ENCODE measurements at regions not wholly inside any gene's neighbourhood (a gene's known extent, or its start where the extent isn't known, plus 50 kb on each side); places are given as distances from the start of the nearest gene placed in this dataset.

DNA sequence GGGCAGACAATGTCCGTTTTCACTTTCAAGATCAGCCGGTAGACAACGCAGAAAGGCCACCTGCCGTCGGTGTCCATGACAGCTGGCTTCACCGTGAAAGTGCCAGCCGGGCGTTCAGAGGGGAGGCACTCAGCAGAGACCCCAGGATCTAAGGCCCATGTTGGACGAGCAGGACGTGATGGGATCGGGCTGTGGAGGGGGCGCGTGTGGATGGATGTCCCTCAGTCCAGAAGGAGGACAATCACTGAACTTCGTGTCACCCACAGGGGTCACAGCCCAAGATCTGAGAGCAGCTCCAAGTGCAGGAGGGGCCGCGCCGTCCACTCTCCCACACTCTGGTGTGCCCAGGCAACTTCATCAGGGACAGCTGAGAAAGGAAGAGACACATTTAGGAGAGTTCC, 164.4 kb downstream of the BRD1 start (continued):
- TF ChIP-seq, protein P1, sequence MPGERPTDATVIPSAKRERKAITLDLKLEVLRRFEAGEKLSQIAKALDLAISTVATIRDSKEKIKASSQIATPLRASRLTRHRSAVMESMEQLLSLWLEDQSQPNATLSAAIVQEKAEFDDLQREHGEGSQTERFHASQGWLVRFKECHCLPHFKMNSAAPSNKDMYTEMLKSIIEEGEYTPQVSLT (CRISPR knock-in tag; IDR thresholded peaks at IDR 0.05; ENCODE audit: borderline replicate concordance, low read depth): no peak
- no peak for TF ChIP-seq ERF (CRISPR knock-in tag; IDR thresholded peaks at IDR 0.05)
- TF ChIP-seq PCBP1 (IDR thresholded peaks at IDR 0.05; ENCODE audit: borderline replicate concordance, low read depth, low read length): no peak
- no peak for TF ChIP-seq TMF1 (CRISPR knock-in tag; IDR thresholded peaks at IDR 0.05; ENCODE audit: low read depth)
- no peak for TF ChIP-seq ATM (IDR thresholded peaks at IDR 0.05; ENCODE audit: borderline replicate concordance)
- TF ChIP-seq, protein P2, sequence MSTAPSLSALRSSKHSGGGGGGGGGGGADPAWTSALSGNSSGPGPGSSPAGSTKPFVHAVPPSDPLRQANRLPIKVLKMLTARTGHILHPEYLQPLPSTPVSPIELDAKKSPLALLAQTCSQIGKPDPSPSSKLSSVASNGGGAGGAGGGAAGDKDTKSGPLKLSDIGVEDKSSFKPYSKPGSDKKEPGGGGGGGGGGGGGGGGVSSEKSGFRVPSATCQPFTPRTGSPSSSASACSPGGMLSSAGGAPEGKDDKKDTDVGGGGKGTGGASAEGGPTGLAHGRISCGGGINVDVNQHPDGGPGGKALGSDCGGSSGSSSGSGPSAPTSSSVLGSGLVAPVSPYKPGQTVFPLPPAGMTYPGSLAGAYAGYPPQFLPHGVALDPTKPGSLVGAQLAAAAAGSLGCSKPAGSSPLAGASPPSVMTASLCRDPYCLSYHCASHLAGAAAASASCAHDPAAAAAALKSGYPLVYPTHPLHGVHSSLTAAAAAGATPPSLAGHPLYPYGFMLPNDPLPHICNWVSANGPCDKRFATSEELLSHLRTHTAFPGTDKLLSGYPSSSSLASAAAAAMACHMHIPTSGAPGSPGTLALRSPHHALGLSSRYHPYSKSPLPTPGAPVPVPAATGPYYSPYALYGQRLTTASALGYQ (CRISPR knock-in tag; IDR thresholded peaks at IDR 0.05): no peak
- TF ChIP-seq GABPA (IDR thresholded peaks at IDR 0.05; ENCODE audit: low read depth, low read length): no peak
- no peak for TF ChIP-seq GABPA (CRISPR knock-in tag; IDR thresholded peaks at IDR 0.05; ENCODE audit: low read depth)

DNA sequence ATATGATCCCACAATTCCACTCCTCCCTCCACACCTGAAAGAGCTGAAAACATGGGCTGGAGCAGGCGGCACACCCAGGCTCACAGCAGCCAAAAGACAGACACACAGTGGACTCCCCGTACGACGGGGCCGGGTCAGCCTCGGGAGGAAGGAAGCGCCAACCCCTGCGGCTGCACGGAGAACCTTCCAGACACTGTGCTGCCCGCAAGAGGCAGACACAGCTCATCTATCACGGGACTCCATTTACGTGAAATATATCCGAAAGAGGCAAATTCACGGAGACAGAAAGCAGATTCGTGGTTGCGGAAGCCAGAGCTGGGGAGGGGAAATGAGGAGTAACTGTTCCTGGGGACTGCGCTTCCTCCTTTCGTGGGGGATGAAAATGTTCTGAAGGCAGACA, 165.0 kb downstream of the BRD1 start:
- CTCF ChIA-PET (ENCODE audit: low intra/inter-chr PET ratio, low total read pairs): no interaction called here
- no peak for FAIRE-seq
- in situ Hi-C loops (cut with HindIII; ENCODE audit: extremely low pct_ligation_motif_present, low pct_unique_long_range_greater_than_20kb): no loop called here

More for the DNA sequence above, 165.0 kb downstream of the BRD1 start:
- POLR2A ChIA-PET: no interaction called here
- Histone ChIP-seq H3K4me1 (ENCODE audit: insufficient read depth, low read length) (no peaks in the 10 kb centered on the region), H3K27me3 (ENCODE audit: control insufficient read depth in 1 of 2, insufficient read depth in 2 of 2, low read length in 2 of 2) (peaks cover 19 to 79% of the 10 kb centered on the region in 2 experiments), H4K20me1 (ENCODE audit: insufficient read depth, low read length) (no peaks in the 10 kb centered on the region), H3K9me3 (ENCODE audit: low read length) (no peaks in the 10 kb centered on the region), H3K36me3 (replicated peaks in 1 of 2; ENCODE audit: control insufficient read depth in 1 of 2, insufficient read depth in 2 of 2, low read length in 2 of 2) (no peaks in the 10 kb centered on the region), H3K27ac (ENCODE audit: extremely low read length, insufficient read depth, low read length) (no peak overlapping the region), H2AFZ (ENCODE audit: low read length) (no peak overlapping the region), H3K4me3 (replicated peaks in 1 of 3; ENCODE audit: insufficient read depth in 1 of 3, low read depth in 2 of 3, low read length in 3 of 3) (no peak overlapping the region), H3K4me2 (ENCODE audit: low read depth, low read length) (no peak overlapping the region), H3K9ac (ENCODE audit: insufficient read depth, low read depth, low read length) (no peak overlapping the region), H3K79me2 (ENCODE audit: insufficient read depth, low read length) (no peaks in the 10 kb centered on the region)
- DNase-seq (ENCODE audit: low spot score): no peak
- 38% methylated on average over 13 of the region's 18 CpGs for WGBS (ENCODE audit: low lambda C conversion rate)
- ATAC-seq: no peak
- BruUV-seq (replicated peaks): no TSS peak
- intact Hi-C loops (cut with micrococcal nuclease; ENCODE audit: unreplicated experiment): no loop called here
- TF ChIP-seq STAG1 (CRISPR knock-in tag; IDR thresholded peaks at IDR 0.05) (no peak), MATR3 (CRISPR knock-in tag; IDR thresholded peaks at IDR 0.05) (no peak), ZNF33B (CRISPR knock-in tag; IDR thresholded peaks at IDR 0.05) (no peak), ZNF83 (CRISPR knock-in tag; IDR thresholded peaks at IDR 0.05; ENCODE audit: borderline replicate concordance) (no peak)
- TF ChIP-seq, protein P3, sequence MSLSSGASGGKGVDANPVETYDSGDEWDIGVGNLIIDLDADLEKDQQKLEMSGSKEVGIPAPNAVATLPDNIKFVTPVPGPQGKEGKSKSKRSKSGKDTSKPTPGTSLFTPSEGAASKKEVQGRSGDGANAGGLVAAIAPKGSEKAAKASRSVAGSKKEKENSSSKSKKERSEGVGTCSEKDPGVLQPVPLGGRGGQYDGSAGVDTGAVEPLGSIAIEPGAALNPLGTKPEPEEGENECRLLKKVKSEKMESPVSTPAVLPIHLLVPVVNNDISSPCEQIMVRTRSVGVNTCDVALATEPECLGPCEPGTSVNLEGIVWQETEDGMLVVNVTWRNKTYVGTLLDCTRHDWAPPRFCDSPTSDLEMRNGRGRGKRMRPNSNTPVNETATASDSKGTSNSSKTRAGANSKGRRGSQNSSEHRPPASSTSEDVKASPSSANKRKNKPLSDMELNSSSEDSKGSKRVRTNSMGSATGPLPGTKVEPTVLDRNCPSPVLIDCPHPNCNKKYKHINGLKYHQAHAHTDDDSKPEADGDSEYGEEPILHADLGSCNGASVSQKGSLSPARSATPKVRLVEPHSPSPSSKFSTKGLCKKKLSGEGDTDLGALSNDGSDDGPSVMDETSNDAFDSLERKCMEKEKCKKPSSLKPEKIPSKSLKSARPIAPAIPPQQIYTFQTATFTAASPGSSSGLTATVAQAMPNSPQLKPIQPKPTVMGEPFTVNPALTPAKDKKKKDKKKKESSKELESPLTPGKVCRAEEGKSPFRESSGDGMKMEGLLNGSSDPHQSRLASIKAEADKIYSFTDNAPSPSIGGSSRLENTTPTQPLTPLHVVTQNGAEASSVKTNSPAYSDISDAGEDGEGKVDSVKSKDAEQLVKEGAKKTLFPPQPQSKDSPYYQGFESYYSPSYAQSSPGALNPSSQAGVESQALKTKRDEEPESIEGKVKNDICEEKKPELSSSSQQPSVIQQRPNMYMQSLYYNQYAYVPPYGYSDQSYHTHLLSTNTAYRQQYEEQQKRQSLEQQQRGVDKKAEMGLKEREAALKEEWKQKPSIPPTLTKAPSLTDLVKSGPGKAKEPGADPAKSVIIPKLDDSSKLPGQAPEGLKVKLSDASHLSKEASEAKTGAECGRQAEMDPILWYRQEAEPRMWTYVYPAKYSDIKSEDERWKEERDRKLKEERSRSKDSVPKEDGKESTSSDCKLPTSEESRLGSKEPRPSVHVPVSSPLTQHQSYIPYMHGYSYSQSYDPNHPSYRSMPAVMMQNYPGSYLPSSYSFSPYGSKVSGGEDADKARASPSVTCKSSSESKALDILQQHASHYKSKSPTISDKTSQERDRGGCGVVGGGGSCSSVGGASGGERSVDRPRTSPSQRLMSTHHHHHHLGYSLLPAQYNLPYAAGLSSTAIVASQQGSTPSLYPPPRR (CRISPR knock-in tag; IDR thresholded peaks at IDR 0.05; ENCODE audit: borderline replicate concordance): no peak
- TF ChIP-seq, protein P4, sequence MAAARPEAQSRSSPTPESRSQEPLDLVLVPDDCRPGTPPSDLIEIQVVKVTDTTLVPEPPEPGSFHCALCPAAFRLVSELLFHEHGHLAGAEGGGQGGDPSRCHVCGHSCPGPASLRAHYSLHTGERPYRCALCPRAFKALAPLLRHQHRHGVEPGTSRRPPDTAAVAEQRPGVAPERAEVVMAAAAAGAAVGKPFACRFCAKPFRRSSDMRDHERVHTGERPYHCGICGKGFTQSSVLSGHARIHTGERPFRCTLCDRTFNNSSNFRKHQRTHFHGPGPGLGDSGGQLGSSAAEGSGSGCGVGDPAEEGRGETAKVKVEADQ (CRISPR knock-in tag; IDR thresholded peaks at IDR 0.05; ENCODE audit: borderline replicate concordance): no peak

Data from HepG2 (cell line).